ENCODE measurements at regions not wholly inside any gene's neighbourhood (a gene's known extent, or its start where the extent isn't known, plus 50 kb on each side); places are given as distances from the start of the nearest gene placed in this dataset.

GRCh38 chr2:176686328-176686727, 417.1 kb downstream of the MTX2 start (continued):
- TF ChIP-seq MYBL2 (CRISPR knock-in tag; IDR thresholded peaks at IDR 0.05) (no peak), TCF7 (CRISPR knock-in tag; IDR thresholded peaks at IDR 0.05; ENCODE audit: low read depth) (no peak), PRRX2 (CRISPR knock-in tag; IDR thresholded peaks at IDR 0.05) (no peak), FOXP1 (CRISPR knock-in tag; IDR thresholded peaks at IDR 0.05; ENCODE audit: borderline replicate concordance) (no peak)

DNA sequence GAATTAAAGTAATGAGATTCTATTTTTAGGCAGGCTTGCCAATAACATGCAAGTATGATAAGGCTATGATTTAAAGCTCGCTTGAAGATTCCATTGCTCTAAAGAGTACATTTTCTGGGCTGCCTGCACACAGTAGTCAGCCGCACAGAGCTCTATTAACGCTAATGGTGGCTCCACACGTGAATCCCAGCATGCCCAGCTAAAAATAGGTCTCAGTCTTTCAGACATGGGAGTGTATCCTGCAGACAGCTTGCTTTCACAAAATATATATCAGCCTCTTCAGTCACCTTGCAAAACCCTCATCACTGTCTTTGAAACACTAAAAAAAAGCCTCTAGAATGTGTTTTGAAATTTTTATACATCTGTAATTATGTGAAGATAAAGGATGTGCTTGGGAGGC, 418.1 kb downstream of the MTX2 start:
- Mint-ChIP-seq H3K4me3 (no peak overlapping the region), H3K27me3 (ENCODE audit: low read depth) (no peaks in the 10 kb centered on the region), H3K27ac (no peak overlapping the region), H3K9me3 (no peaks in the 10 kb centered on the region), H3K4me1 (peaks cover 3% of the 10 kb centered on the region; the same call in 1 of the 2 replicates), H3K36me3 (no peaks in the 10 kb centered on the region)
- ChIA-PET CTCF (interaction anchor here (1.2 to 1.4 kb wide), 2 partner anchors 10 to 133 kb away, joined by 3 to 4 read pairs; no protein-coding TSS in a partner anchor), POLR2A (interaction anchor here (0.8 kb wide), 1 partner anchor 414 kb away, joined by 3 read pairs; no protein-coding TSS in a partner anchor)
- DNase-seq (ENCODE audit: low spot score) (no peak), ATAC-seq (no peak)
- no peak for TF ChIP-seq PRRX2 (CRISPR knock-in tag; IDR thresholded peaks at IDR 0.05)
- no peak for TF ChIP-seq ETV6 (CRISPR knock-in tag; IDR thresholded peaks at IDR 0.05)
- TF ChIP-seq ZBTB43 (CRISPR knock-in tag; IDR thresholded peaks at IDR 0.05), result no peak
- TF ChIP-seq, protein P1, sequence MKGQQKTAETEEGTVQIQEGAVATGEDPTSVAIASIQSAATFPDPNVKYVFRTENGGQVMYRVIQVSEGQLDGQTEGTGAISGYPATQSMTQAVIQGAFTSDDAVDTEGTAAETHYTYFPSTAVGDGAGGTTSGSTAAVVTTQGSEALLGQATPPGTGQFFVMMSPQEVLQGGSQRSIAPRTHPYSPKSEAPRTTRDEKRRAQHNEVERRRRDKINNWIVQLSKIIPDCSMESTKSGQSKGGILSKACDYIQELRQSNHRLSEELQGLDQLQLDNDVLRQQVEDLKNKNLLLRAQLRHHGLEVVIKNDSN (CRISPR knock-in tag; IDR thresholded peaks at IDR 0.05), result no peak
- no peak for TF ChIP-seq JAZF1 (CRISPR knock-in tag; IDR thresholded peaks at IDR 0.05)
- TF ChIP-seq TP53 (CRISPR knock-in tag; IDR thresholded peaks at IDR 0.05), result no peak
- no peak for TF ChIP-seq SP1 (CRISPR knock-in tag; conservative IDR thresholded peaks at IDR 0.05)
- TF ChIP-seq NFATC4 (CRISPR knock-in tag; IDR thresholded peaks at IDR 0.05), result no peak
- TF ChIP-seq ZNF263 (CRISPR knock-in tag; IDR thresholded peaks at IDR 0.05; ENCODE audit: low read depth), result no peak

GRCh38 chr2:176687944-176688343, 418.7 kb downstream of the MTX2 start:
- no peak overlapping the region for H3K27ac Mint-ChIP-seq
- ChIA-PET POLR2A (no interaction called here), CTCF (interaction anchor here (1.5 kb wide), 1 partner anchor 12 kb away, joined by 3 read pairs; no protein-coding TSS in a partner anchor)
- no peaks in the 10 kb centered on the region for H3K36me3 Mint-ChIP-seq
- no peak overlapping the region for H3K4me3 Mint-ChIP-seq
- DNase-seq (ENCODE audit: low spot score) (no peak), ATAC-seq (peak; percentile 30; the same call in 1 of the 2 replicates)
- H3K27me3 Mint-ChIP-seq (ENCODE audit: low read depth), result no peaks in the 10 kb centered on the region
- H3K9me3 Mint-ChIP-seq, result no peaks in the 10 kb centered on the region
- no peaks in the 10 kb centered on the region for H3K4me1 Mint-ChIP-seq
- no peak for TF ChIP-seq NFATC4 (CRISPR knock-in tag; IDR thresholded peaks at IDR 0.05)
- no peak for TF ChIP-seq NR3C1 (CRISPR knock-in tag; conservative IDR thresholded peaks at IDR 0.05; ENCODE audit: low read depth)
- TF ChIP-seq GRHL2 (CRISPR knock-in tag; IDR thresholded peaks at IDR 0.05; ENCODE audit: insufficient replicate concordance, severe bottlenecking), result no peak
- no peak for TF ChIP-seq MYBL2 (CRISPR knock-in tag; IDR thresholded peaks at IDR 0.05)
- TF ChIP-seq TEAD4 (CRISPR knock-in tag; IDR thresholded peaks at IDR 0.05), result no peak
- no peak for TF ChIP-seq ZNF532 (CRISPR knock-in tag; IDR thresholded peaks at IDR 0.05; ENCODE audit: borderline replicate concordance)
- no peak for TF ChIP-seq IRF2 (CRISPR knock-in tag; IDR thresholded peaks at IDR 0.05; ENCODE audit: borderline replicate concordance, low read depth)
- TF ChIP-seq CREB1 (CRISPR knock-in tag; IDR thresholded peaks at IDR 0.05), result no peak
- no peak for TF ChIP-seq AR (CRISPR knock-in tag; IDR thresholded peaks at IDR 0.05)
- TF ChIP-seq NR1H2 (CRISPR knock-in tag; IDR thresholded peaks at IDR 0.05), result no peak
- no peak for TF ChIP-seq ETV6 (CRISPR knock-in tag; IDR thresholded peaks at IDR 0.05)
- TF ChIP-seq SMAD3 (CRISPR knock-in tag; IDR thresholded peaks at IDR 0.05; ENCODE audit: borderline replicate concordance), result no peak
- TF ChIP-seq PRDM15 (CRISPR knock-in tag; IDR thresholded peaks at IDR 0.05), result no peak

All from WTC11 (cell line).